Dedifferentiated amniotic fluid mesenchymal stem cell (primary cell): ENCODE measurements at regions not wholly inside any gene's neighbourhood (a gene's known extent, or its start where the extent isn't known, plus 50 kb on each side); places are given as distances from the start of the nearest gene placed in this dataset.

Source experiments
- DNase-seq: peaks from one replicate; pipeline ENCODE4 v3.0.0-alpha.2; 2016; ENCODE audit errors: extremely low spot score

DNA sequence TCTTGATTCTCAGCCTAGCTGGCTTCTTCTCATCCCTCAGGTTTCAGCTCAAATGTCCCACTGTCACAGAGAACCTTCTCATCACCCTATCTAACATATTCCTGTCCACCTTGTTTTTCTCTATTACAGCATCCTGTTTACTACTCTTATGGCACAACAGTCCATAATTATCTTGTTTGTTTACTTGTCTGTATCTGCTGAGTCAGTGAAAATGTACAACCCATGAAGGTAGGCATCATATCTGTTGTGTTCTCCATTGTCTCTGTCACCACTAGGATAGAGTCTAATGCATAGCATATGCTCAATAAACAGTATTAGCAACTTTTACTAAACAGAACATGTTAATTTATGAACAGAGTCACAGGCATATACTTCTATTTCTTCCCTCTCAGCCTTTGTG lies 261.7 kb downstream of the ETAA1 start:
- DNase-seq: no peak

DNA sequence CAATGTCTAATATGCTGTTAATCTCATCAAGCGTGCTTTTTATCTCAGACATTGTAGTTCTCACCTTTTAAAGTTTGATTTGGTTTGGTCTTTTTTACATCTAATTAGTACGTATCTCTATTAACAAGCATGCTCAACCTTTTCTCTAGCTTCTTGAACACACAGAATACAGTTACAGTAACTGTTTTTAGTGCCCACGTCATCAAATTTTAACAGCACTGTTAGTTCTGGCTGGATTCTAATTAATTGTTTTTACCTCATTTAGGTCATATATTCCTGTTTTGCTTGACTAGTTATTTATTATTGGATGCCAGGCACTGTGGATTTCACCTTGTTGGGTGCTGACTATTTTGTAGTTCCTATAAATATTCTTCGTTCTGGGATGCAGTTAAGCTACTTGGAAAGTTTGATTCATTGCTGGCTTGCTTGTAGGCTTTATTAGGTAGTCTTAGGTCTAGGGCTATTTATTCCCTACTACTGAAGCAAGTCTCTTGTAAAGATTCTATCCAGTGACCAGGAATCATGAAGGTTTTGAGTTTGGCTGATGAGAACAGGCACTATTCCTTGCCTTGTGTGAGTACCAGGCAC lies 263.0 kb downstream of the ETAA1 start:
- DNase-seq: no peak

DNA sequence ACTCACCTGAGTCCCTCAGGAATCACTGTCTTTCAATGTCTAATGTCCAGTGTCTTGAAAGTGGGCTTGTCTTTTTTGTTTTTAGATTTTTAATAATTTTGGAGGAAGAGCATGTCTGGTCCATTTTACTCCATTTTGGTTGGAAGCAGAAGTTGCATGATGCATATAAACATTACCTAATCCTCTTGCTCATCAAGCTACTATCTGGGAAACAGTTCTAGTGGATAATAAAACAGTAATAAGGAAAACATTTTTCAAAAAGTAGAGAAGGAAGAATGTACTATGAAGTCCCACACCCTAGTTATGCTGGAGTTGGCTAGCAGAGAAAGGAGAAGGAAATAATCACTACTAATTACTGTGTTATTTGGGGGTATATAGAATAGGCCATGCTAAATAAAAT lies 263.7 kb downstream of the ETAA1 start:
- DNase-seq: no peak

DNA sequence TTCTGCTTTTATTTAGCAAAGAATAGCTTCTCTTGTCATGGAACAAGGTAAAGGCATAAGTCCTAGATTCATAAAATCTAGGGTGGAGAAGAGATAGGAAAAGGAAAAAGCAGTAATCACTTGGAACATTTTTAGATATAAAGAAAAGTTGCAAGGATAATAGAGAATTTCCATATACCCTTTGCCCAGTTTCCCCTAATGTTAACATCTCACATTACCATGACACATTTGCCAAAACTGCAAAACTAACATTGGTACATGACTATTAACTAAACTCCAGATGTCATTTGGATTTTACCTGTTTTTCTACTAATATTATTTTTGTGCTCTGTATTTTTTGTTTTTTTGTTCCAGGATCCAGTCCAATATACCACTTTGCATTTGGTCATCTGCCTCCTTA lies 265.1 kb downstream of the ETAA1 start:
- DNase-seq: no peak

DNA sequence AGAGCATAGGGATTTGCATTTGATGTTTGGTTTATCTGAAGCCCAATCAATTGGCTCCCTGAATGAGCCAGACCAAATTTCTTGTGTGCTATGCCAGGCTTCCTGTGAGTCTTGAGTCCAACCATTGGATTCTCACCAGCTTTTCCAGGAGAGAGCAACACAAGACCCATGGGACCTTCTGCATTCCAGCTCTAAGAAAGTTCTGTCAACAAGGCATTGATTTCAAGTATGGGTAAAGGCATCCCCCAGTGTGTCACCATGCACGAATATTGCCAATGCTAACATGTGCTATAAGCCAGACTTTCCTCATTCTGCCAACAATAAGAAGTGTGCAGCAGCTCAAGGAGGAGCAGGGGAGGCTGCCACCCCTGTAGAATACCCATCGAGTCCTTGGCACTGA lies 266.6 kb downstream of the ETAA1 start:
- DNase-seq: no peak

DNA sequence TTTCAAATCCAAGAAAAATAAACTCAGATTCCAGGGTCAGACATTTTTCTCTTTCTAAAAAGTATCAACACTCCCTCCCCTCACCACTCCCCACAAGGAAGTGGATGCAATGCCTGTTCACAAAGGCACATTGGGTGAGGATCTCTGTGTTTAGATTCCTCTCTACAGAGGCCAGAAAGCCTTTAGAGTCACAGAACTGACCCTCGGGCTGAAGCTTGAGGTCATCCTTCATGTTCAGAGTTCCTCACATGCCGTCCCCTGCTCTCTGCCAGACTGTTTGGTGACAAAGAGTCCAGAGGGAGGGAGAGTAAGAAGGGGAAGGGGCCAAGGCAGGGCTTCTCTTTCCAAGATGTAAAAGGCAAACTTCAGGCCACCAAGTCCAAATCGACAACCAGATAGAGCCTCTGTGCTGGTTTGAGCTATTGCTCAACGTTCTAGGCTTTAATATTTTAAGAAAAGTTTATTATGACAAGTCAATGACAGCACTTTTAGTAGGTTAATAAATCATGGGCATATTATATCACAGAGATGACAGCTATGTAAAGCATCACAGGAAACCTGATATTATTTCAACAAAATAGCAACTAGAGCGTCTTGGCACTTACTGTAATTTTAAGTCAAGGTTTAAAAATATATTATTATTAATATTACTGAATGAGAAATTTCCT lies 269.4 kb downstream of the ETAA1 start:
- no peak for DNase-seq

DNA sequence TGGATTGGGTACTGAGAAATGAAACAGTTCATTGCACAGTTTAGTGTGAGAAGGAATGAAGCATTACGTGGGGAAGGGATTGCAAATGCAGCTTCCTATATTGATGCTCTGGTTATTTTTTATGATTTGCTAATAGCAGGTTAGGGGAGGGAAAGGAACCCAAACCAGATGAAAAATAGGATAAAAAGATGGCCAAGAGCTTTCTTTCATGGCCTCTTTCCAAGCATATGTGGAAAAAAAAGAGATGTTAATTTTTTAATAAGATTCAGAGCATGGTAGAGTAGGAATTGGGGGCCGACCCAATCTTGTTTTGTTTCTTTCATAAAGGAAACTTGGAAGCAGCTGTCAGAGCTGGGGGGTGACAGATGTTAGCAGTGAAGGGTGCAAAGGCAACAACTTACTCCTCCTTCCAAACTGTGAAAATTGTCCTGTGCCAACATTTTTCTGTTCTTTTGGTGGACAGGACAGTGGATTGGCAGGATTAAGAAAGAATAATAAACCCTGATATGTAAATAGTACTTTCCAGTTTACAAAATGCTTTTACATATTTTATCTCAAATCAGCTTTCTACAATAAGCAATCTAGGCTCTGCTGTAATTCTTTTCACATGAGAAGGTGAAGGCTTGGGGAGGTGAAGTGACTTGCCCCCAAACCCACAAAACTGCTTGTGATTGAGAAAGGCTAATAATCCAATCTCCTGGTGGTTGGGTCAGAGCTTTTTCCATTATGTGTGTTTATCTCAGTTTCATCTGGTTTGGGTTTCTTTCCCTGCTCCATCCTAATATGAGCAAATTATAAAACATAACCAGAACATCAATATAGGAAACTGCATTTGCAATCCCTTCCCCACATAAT lies 270.1 kb downstream of the ETAA1 start:
- DNase-seq: no peak

DNA sequence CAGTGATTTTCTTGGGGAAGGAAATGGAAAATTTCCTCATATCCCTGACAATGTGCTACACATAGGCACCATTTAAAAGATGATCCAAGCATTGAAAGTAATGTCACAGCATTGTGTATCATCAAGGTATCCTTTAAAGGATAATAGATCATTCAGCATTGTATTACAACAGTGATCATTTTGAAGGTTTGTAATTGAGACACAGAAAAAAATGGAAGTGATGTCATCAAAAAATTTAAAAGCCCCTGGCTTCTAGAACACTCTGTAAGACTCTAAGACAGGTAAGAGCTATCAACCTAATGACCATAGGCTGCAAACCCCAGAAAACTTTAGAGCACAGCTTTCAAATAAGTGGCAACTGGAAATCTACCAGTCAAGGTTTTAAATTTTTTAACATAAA lies 271.4 kb downstream of the ETAA1 start:
- DNase-seq: no peak

DNA sequence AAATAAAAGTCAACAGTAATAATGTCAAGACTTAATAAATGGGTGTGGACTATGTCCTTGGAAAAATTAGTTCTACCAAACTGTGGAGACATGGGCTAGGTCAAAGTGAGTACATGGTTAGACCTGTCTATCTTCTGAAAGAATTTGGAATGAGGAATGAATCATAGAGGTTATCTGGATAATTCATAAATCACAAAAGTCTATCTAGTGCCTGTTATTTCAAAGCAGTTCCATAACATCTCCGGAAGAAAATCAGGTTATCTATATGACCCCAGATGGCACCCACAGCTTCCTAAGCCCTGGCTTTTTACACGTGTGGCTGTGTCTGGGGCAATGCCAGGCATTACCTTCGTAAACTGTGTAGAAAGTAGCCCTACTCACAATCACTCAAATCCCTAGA lies 272.0 kb downstream of the ETAA1 start:
- DNase-seq: no peak

DNA sequence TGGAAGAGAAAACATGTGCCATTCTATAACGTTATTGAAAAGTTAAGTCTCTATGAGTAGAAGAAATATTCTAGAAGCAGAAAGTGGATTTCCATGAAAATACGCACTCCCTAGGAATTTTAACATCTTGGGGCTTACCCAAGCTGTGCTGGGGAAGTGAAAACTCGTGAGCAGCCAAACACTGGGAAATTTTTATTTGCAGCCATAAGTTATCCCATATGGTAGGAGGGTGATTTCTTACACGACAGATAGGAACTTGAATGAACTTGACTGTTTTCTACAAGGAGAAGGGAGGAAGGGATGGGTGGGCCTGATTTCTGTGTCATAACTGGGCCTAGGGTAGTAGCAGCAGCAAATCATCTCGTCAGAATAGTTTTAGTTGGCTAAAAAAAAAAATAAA lies 272.6 kb downstream of the ETAA1 start:
- DNase-seq: no peak

DNA sequence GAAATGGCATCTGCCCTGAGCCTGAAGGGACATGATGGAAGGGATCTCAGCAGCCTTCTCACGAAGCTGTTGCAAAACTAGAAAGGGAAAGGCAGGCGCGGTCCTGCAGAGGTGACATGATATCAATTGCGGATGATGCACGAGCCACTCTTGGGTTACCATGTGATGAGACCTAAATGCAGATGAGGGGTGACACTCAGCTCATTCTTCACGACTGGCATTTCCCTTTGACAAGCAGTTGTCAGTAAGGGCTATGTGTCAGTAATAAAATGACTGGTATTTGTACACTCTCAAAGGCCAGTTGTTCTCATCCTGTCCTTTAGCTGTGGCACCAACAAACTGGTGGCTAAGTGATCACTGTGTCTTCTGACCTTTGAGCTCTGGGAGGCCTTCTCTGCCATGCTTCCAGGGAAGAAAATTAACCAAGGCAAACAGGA lies 273.6 kb downstream of the ETAA1 start:
- DNase-seq: no peak

DNA sequence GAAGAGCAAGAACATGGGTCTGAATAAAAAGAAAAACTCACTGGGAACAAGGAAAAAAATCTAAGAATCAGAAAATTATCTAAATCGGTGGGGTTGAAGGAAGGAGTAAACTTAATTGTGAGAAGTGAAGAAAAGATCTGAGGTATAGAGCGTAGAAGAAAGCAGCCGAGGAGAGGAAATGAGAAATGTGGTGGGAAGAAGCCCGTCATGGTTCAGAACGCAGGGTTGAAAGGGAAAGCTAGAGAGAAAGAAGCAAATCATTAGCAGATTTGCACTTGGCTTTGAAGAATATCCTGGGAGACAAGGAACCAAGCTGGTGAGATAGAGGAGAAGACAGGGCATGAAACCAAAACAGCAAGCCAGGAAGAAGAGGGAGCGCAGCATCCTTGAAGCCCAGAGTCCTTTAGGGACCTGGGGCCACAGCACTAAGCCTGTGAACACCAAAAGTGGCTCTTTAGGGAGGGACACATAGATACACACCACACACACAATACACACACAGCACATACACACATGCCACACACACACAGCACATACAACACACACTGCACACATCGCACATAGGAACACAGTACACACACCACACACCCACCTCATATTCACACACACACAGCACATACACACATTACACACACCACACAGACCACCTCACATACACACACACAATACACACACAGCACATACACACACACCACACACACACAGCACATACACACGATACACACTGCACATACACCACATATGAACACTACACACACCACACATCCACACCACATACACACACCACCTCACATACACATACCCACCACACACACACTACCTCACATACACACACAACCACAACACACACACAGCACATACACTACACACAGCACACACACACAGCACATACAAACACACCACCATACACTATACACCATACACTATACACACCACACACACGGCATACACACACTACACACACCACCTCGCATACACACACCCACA lies 274.6 kb downstream of the ETAA1 start:
- DNase-seq: no peak

DNA sequence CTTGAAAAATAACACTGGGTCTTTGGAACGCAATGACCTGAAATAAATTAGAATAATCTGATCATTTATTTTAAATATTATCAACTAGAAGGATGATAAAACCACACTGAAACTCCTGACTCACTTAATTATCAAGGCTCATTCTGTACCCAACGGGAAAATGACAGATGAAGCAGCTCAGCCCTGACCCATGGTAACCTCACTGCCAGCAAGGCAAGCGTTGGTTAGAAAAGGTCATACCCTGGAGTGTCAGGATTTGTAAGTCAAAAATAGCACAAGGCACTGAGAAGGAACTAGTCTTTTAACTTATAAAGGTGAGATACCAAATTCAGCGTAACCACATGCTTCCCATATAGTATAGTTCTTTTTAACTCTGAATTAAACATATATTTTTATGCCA lies 277.5 kb downstream of the ETAA1 start:
- no peak for DNase-seq

DNA sequence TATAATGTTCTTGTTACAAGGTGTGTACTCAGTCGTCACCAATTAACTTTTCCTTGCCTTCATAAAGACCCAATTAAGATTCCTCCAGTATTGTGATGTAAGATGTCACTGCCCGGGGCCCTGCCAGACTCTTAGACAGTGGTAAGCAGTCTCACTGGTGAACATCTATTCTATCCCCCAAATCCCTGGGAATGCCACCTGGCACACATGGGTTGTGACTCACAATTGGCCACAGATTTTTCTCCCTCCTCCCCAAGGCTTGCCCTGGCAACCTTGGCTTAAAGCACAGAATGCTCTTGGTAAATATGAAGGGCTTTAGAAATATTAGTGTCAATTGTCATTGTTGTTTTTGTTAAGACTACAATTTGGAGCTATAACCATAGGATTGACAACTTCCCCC lies 287.9 kb downstream of the ETAA1 start:
- DNase-seq: no peak

DNA sequence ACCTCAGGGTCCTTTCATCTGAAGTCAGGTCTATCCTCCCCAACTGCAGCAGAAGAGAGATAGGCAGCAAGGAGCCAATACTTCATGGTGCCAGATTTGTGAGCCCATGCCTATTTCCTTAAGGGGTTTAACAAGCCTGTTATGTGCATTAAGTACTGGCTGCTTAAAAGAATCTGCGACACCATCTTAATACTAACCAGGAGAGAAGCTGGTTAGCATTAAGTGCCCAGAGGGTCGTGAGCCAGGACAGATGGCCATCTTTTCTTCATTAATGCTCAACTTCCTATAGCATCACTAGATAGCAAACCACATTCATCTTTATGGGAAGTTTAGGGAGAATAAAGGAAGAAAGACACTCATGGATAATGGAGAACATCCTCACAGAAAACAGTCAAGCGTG lies 289.1 kb downstream of the ETAA1 start:
- no peak for DNase-seq

DNA sequence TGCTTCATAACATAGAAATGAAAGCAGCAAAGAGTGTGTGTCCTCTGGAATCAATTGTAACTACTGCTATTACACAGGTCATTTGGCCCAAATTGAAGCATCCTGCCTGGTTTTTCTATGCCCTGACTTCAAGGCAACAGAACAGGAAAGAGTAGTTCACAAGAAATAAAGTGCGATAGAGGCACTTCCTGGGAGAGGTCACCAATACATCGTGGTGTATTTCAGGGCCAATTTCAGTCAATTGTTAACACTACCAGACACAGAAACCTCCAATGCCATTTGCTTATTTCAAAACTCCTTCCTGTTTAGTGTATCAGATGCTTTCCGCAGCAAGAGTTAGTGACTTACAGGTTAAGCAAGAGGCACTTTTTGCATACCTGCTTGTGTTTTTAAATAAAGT lies 292.1 kb downstream of the ETAA1 start:
- DNase-seq: no peak

DNA sequence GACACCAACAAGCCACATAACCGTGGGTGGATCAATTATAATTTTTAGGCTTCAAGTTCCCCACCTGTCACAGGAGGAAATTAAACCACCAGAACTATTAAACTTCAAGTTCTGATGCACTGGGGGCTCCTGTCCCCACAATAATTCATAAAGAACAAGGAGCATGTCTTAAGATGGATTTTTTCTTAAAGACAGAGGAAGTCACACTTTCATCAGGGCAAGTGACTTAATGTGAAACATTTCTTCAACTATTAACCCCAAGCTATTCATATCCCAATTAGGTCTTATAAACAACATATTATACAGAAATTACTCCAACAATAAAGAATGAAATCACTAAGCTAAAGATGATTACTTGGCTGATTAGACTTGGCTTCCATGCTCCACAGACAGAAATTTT lies 292.5 kb downstream of the ETAA1 start:
- no peak for DNase-seq

DNA sequence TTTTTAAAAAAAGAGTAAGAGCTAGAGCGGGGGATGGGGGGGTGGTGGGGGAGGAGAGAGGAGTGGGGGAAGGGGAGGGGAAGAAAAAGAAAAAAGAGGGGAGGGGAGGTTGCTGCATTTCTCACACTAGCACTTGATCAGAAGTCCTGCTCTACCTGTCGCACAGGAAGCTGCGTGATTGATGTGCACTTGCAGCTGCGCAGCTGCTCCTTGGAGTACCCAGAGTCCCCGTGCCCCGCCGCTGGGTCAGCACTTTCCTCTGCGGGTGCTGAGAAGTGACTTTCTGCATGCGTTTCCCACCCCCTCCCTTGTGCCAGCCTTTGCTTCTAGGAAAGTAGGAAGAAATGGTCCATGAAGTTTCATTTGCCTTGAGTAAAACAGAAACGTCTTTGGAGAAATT lies 297.3 kb downstream of the ETAA1 start:
- no peak for DNase-seq

DNA sequence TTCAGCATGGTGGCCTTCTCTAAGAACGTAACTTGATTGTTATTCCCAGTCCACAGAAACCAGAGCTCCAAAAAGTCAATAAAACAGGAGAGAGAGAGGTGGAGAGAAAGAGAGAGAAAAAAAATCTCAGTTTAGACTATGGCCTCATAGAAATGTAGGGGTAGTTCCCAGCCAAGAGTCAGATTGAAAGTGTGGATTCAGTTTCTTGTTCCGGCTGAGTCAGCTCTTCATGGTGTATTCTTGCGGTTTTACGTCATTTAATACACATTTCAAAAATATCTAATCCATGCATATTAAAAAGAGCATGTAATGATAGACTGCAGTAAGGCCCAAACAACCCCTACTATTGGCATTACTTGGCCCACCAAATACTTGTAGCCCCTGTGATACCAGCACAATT lies 303.9 kb downstream of the ETAA1 start:
- no peak for DNase-seq

DNA sequence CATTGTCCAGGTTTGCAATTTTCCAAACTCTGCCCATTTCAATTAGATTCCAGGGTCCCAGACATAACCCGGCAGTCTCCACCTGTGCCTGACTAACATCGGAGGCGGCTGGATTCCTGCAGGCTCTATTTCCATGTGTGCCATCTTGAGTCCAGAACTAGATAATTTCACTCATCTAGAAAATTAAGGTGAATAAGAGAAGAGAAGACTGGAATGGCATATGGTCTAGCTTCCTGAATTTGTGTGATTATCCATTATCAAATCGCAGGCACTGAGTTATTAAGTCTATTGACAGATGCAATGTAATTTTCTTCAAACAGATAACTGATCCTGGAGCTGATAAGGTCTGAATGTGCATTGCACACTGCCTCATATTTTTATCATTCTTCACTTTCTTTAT lies 305.2 kb downstream of the ETAA1 start:
- no peak for DNase-seq

DNA sequence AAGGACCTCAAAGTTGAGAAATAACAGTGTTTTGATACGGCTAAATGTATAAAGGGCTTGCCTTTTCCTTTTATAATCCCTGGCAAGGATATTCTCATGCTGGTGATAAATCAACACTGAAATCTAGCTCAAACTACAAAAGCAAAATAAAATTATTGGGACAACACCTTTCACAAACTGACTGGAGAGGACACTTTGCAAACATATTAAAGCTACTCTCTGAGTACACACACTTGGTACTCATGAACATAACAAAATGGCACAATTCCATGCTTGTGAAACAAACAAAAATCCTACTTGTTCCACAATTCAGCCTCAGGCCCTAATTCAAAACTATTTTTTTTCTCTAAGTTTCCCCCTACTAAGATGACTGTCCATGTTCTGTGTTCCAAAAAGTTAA lies 305.8 kb downstream of the ETAA1 start:
- DNase-seq: no peak

DNA sequence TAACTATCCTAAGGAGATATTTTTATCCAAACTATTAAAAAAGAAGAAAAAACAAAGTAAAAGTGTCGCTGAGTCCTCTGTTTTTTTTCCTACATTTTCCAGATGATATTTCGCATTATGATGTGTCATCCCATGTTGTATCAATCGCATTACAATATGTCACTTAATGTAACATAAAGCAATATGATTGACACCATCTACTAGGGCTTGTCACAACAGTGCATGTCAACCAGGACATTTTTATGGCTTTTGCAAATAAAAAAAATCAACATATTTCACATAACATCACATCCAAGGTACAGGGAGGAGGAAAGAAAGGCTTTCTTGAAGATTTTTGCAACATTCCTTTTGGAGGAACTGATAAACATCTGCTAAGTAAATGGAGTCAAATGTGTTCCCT lies 308.9 kb downstream of the ETAA1 start:
- DNase-seq: no peak
